SK-N-SH treated with all-trans-retinoic acid at 6 μM for 48 hours (cell line): ENCODE measurements at regions not wholly inside any gene's neighbourhood (a gene's known extent, or its start where the extent isn't known, plus 50 kb on each side); places are given as distances from the start of the nearest gene placed in this dataset.

Experiments used
- ATAC-seq: fragments of 200-7000 bp; cut with Tn5 transposase; 3 replicates; pipeline ENCODE4 v1.9.1; 2020; ENCODE audit warnings: mild to moderate bottlenecking, moderate library complexity
- BACH2 ChIP-seq: fragments of 250-450 bp; sonication (Bioruptor Pico); IDR thresholded peaks from 2 replicates; pipeline ENCODE4 v1.9.0; 2021; ENCODE audit warnings: mild to moderate bottlenecking, borderline replicate concordance
- CREB5 ChIP-seq: fragments of 250-450 bp; sonication (Bioruptor Pico); IDR thresholded peaks from 2 replicates; pipeline ENCODE4 v1.5.1; 2020; ENCODE audit warnings: low read depth, mild to moderate bottlenecking, moderate library complexity
- CSDC2 ChIP-seq: fragments of 250-450 bp; sonication (Bioruptor Pico); IDR thresholded peaks from 2 replicates; pipeline ENCODE4 v1.5.0; 2020; ENCODE audit warnings: mild to moderate bottlenecking, moderate library complexity
- ESRRG ChIP-seq: fragments of 250-450 bp; sonication (Bioruptor Pico); IDR thresholded peaks from 2 replicates; pipeline ENCODE4 v1.6.1; 2021; ENCODE audit warnings: mild to moderate bottlenecking
- GLIS3 ChIP-seq: fragments of 250-450 bp; sonication (Bioruptor Pico); IDR thresholded peaks from 2 replicates; pipeline ENCODE4 v1.5.0; 2020; ENCODE audit warnings: mild to moderate bottlenecking, moderate library complexity
- ISL1 ChIP-seq: fragments of 250-450 bp; sonication (Bioruptor Pico); IDR thresholded peaks from 2 replicates; pipeline ENCODE4 v2.1.2; 2022; ENCODE audit warnings: mild to moderate bottlenecking, moderate library complexity
- OSR1 ChIP-seq: fragments of 250-450 bp; sonication (Bioruptor Pico); IDR thresholded peaks from 2 replicates; pipeline ENCODE4 v1.8.0; 2022; ENCODE audit warnings: moderate library complexity, mild to moderate bottlenecking, inconsistent platforms
- PATZ1 ChIP-seq: fragments of 250-450 bp; sonication (Bioruptor Pico); IDR thresholded peaks from 2 replicates; pipeline ENCODE4 v1.8.0; 2020; ENCODE audit warnings: mild to moderate bottlenecking, moderate library complexity, borderline replicate concordance
- PPARA ChIP-seq: fragments of 250-450 bp; sonication (Bioruptor Pico); IDR thresholded peaks from 2 replicates; pipeline ENCODE4 v1.5.0; 2020; ENCODE audit warnings: mild to moderate bottlenecking, borderline replicate concordance
- RARB ChIP-seq: fragments of 250-450 bp; sonication (Bioruptor Pico); IDR thresholded peaks from 2 replicates; pipeline ENCODE4 v1.8.0; 2021; ENCODE audit warnings: mild to moderate bottlenecking, moderate library complexity
- TCF4 ChIP-seq: fragments of 250-450 bp; sonication (Bioruptor Pico); IDR thresholded peaks from 2 replicates; pipeline ENCODE4 v1.8.0; 2021; ENCODE audit warnings: mild to moderate bottlenecking, moderate library complexity, borderline replicate concordance
- TSHZ2 ChIP-seq: fragments of 250-450 bp; sonication (Bioruptor Pico); IDR thresholded peaks from 2 replicates; pipeline ENCODE4 v1.5.0; 2020; ENCODE audit warnings: mild to moderate bottlenecking, moderate library complexity
- ZC3H10 ChIP-seq: fragments of 250-450 bp; sonication (Bioruptor Pico); IDR thresholded peaks from 2 replicates; pipeline ENCODE4 v1.5.1; 2021; ENCODE audit warnings: mild to moderate bottlenecking, moderate library complexity
- ZFP3 ChIP-seq: fragments of 250-450 bp; sonication (Bioruptor Pico); IDR thresholded peaks from 2 replicates; pipeline ENCODE4 v1.5.0; 2020; ENCODE audit warnings: mild to moderate bottlenecking, moderate library complexity
- ZFP30 ChIP-seq: fragments of 450-650 bp; formaldehyde crosslinking; IDR thresholded peaks from 2 replicates; pipeline ENCODE4 v1.5.0; 2022; ENCODE audit warnings: mild to moderate bottlenecking, moderate library complexity
- ZNF565 ChIP-seq: fragments of 450-650 bp; formaldehyde crosslinking; conservative IDR thresholded peaks from 2 replicates; pipeline ENCODE4 v1.5.0; 2020; ENCODE audit warnings: low read depth, mild to moderate bottlenecking, moderate library complexity
- ZNF70 ChIP-seq: fragments of 450-650 bp; formaldehyde crosslinking; IDR thresholded peaks from 2 replicates; pipeline ENCODE4 v1.5.0; 2020; ENCODE audit warnings: mild to moderate bottlenecking, moderate library complexity
- ZNF8 ChIP-seq: fragments of 450-650 bp; formaldehyde crosslinking; IDR thresholded peaks from 2 replicates; pipeline ENCODE4 v1.5.0; 2020; ENCODE audit warnings: mild to moderate bottlenecking, moderate library complexity

- no peak for TF ChIP-seq PATZ1 (CRISPR knock-in tag)
Measured at GRCh38 chr11:100592619-100593260, 94.3 kb upstream of the ARHGAP42 start (continued).

- ATAC-seq, result no peak
Measured at GRCh38 chr11:100593291-100593690, 93.8 kb upstream of the ARHGAP42 start.

GRCh38 chr11:100594320-100594719 lies 92.8 kb upstream of the ARHGAP42 start:
- ATAC-seq, result no peak
- TF ChIP-seq TSHZ2 (CRISPR knock-in tag) (no peak), ZNF565 (CRISPR knock-in tag) (no peak), ZFP30 (CRISPR knock-in tag) (no peak), ZFP3 (CRISPR knock-in tag) (no peak), BACH2 (CRISPR knock-in tag) (no peak), ISL1 (CRISPR knock-in tag) (no peak), ESRRG (CRISPR knock-in tag) (no peak), TCF4 (no peak), PATZ1 (CRISPR knock-in tag) (no peak), ZNF70 (CRISPR knock-in tag) (no peak), PPARA (CRISPR knock-in tag) (no peak), RARB (CRISPR knock-in tag) (no peak), ZC3H10 (no peak), GLIS3 (CRISPR knock-in tag) (no peak), CSDC2 (CRISPR knock-in tag) (no peak), OSR1 (CRISPR knock-in tag) (no peak)

More at GRCh38 chr11:100593291-100593690, 93.8 kb upstream of the ARHGAP42 start:
- no peak for TF ChIP-seq ZFP30 (CRISPR knock-in tag)
- TF ChIP-seq CREB5 (CRISPR knock-in tag), result no peak
- no peak for TF ChIP-seq ZNF8 (CRISPR knock-in tag)
- no peak for TF ChIP-seq TSHZ2 (CRISPR knock-in tag)
- no peak for TF ChIP-seq ZC3H10
